ENCODE measurements at regions not wholly inside any gene's neighbourhood (a gene's known extent, or its start where the extent isn't known, plus 50 kb on each side); places are given as distances from the start of the nearest gene placed in this dataset.

GRCh38 chr15:29451201-29451781 lies 181.7 kb upstream of the NSMCE3 start:
- DNase-seq, result no peak

- no peak for DNase-seq
Observed at GRCh38 chr15:29449136-29449535, 179.5 kb upstream of the NSMCE3 start.

GRCh38 chr15:29448320-29448719 lies 178.7 kb upstream of the NSMCE3 start:
- no peak for DNase-seq

GRCh38 chr15:29446480-29446879 lies 176.9 kb upstream of the NSMCE3 start:
- DNase-seq, result no peak

GRCh38 chr15:29442532-29442931 lies 172.9 kb upstream of the NSMCE3 start:
- DNase-seq, result no peak

GRCh38 chr15:29440541-29440940 lies 170.9 kb upstream of the NSMCE3 start:
- no peak for DNase-seq

GRCh38 chr15:29438703-29439055 lies 169.1 kb upstream of the NSMCE3 start:
- no peak for DNase-seq

GRCh38 chr15:29437888-29438702 lies 168.5 kb upstream of the NSMCE3 start:
- DNase-seq, result no peak

- DNase-seq, result no peak
Observed at GRCh38 chr15:29435811-29436210, 166.2 kb upstream of the NSMCE3 start.

GRCh38 chr15:29434280-29434679 lies 164.7 kb upstream of the NSMCE3 start:
- DNase-seq, result no peak

GRCh38 chr15:29433507-29434248 lies 164.1 kb upstream of the NSMCE3 start:
- no peak for DNase-seq

GRCh38 chr15:29433050-29433318 lies 163.4 kb upstream of the NSMCE3 start:
- DNase-seq, result no peak

- no peak for DNase-seq
Observed at GRCh38 chr15:29432191-29433049, 162.8 kb upstream of the NSMCE3 start.

GRCh38 chr15:29430831-29431230 lies 161.2 kb upstream of the NSMCE3 start:
- no peak for DNase-seq

GRCh38 chr15:29430124-29430523 lies 160.5 kb upstream of the NSMCE3 start:
- DNase-seq, result no peak

GRCh38 chr15:29429584-29429983 lies 160.0 kb upstream of the NSMCE3 start:
- no peak for DNase-seq

- no peak for DNase-seq
Observed at GRCh38 chr15:29428925-29429573, 159.4 kb upstream of the NSMCE3 start.

GRCh38 chr15:29425864-29426263 lies 156.2 kb upstream of the NSMCE3 start:
- DNase-seq, result no peak

- no peak for DNase-seq
Observed at GRCh38 chr15:29424118-29424517, 154.5 kb upstream of the NSMCE3 start.

GRCh38 chr15:29422606-29423005 lies 153.0 kb upstream of the NSMCE3 start:
- no peak for DNase-seq

- no peak for DNase-seq
Observed at GRCh38 chr15:29420188-29420587, 150.6 kb upstream of the NSMCE3 start.

GRCh38 chr15:29418931-29419330 lies 149.3 kb upstream of the NSMCE3 start:
- DNase-seq, result no peak

GRCh38 chr15:29418178-29418577 lies 148.6 kb upstream of the NSMCE3 start:
- DNase-seq, result no peak

All from NCI-H187 (cell line).